HG02938 (cell line): ENCODE measurements at regions not wholly inside any gene's neighbourhood (a gene's known extent, or its start where the extent isn't known, plus 50 kb on each side); places are given as distances from the start of the nearest gene placed in this dataset.
"Not testable (repeated sequence)": the region's sequence is repeated elsewhere in the genome, so short reads cannot be mapped to it uniquely, and the experiment has no call there.

Source experiments
- ATAC-seq: cut with Tn5 transposase; IDR thresholded peaks from one replicate; pipeline ENCODE4 v1.9.1; 2021; ENCODE audit warnings: mild to moderate bottlenecking, moderate library complexity; ENCODE audit not compliant: unreplicated experiment

- no peak for ATAC-seq
These were observed 254.4 kb upstream of the GPR149 start for GRCh38 chr3:154684440-154684839.

- no peak for ATAC-seq
These were observed 254.0 kb upstream of the GPR149 start for GRCh38 chr3:154684021-154684420.

- no peak for ATAC-seq
These were observed 248.2 kb upstream of the GPR149 start for GRCh38 chr3:154678041-154678654.

GRCh38 chr3:154668835-154669234 is 238.8 kb upstream of the GPR149 start:
- ATAC-seq, result no peak

GRCh38 chr3:154668187-154668586 is 238.2 kb upstream of the GPR149 start:
- ATAC-seq, result no peak

- no peak for ATAC-seq
These were observed 236.6 kb upstream of the GPR149 start for GRCh38 chr3:154666542-154666941.

DNA sequence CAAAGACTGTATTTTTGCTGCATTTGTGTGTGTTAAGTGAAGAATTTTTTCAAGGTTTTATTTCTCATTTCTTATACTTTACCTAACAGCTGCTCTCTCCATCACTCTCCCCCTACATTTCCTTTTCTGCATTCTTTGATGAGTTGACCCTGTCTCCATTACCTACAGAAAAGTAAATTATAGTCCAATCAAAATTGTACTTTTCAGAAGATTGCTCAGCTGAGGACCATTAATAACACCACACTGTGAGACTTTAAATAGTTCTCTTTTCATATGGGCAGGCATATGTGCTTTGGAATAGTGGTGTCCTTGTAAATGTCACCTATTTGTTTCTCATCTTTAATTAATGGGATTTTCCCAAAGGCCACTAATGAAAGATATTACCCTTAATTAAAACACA is 234.7 kb upstream of the GPR149 start:
- ATAC-seq, result no peak

DNA sequence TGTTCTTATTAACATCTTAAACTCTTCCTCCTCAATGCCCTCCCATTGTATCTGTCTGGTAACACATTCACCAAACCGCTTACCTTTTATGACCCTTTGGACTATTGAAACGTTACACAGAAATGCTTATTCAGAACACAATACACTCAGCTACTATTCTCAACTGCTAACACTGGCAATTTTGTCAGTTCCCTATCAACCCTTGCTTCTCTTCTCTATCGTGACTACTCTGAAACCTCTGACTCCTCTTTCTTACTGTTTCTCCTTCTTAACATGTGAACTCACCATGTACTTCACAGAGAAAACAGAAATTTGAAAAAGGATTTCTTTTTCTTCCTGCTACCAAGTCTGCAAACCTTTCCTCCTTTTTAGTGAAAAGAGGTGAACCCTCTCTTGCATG is 232.9 kb upstream of the GPR149 start:
- ATAC-seq, result no peak

GRCh38 chr3:154660811-154661210 is 230.8 kb upstream of the GPR149 start:
- ATAC-seq, result no peak

GRCh38 chr3:154658000-154658399 is 228.0 kb upstream of the GPR149 start:
- ATAC-seq, result no peak

DNA sequence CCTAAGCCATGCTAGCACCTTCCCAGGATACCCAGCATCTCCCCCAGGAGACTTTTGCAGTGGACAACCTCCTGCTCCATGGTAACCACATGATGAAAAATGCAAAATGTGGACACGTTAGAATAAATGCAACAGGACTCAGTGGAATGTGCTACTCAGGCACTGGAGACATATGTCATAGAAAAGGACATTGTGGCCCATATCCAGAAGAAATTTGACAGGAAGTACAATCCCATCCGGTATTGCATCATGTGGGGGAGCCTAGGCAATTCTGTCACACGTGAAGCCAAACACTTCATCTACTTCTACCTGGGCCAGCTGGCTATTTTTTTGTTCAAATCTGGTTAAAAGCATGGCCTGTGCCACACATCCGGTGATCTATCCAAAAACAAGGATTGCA is 227.2 kb upstream of the GPR149 start:
- ATAC-seq, result no peak

DNA sequence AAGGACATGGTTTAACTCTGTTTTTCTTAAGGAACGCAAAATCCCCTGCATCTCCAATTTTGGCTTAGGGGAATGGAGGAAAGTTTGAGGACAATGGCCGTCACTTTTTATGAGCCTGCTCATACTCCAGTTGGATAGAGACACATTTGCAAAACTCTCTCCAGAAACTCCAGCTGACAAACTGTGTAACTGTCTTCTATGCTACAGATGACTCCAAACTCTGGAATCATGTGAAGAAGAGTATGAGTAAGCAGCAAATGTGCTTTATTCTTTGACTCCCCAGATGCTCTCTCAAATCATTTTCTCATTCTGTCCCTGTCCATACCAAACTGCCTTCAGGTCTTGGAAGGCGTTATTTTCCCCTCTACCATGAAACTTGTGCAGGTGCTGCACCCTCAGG is 226.5 kb upstream of the GPR149 start:
- ATAC-seq, result no peak

DNA sequence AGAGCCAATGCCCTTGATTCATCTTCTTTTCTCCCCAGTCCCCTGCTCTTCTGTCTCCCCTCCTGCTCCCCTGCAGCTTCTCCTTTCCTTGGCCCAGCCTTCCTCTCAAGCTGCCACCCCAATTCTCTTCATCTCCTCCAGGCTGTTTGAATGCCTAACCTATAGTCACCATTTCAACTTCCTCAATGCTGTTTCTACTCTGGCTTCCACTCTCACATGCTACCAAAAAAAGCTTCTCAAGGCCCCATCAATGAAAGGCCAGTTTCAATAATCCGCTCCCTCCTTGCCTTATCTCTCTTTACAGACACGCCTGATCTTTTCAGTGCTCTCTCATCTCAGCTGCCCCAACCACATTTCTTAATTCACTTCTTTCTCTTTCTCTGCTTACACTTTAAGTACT is 212.2 kb upstream of the GPR149 start:
- ATAC-seq, result no peak

DNA sequence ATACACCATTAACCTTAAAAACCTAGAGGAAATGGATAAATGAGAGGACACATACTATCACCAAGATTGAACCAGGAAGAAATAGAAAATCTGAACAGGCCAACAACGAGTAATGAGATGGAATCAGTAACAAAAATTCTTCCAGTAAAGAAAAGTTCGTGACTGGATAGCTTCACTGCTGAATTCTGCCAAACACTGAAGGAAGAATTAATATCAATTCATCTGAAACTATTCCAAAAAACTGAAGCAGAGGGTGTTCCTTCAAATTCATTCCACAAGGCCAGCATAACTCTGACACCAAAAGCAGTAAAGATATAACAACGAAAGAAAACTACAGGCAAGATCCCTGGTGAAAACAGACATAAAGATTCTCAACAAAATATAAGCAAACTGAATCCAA is 195.8 kb upstream of the GPR149 start:
- no peak for ATAC-seq

- not testable (repeated sequence) for ATAC-seq
These were observed 189.6 kb upstream of the GPR149 start for GRCh38 chr3:154619621-154620020.

GRCh38 chr3:154616298-154616697 is 186.3 kb upstream of the GPR149 start:
- no peak for ATAC-seq

DNA sequence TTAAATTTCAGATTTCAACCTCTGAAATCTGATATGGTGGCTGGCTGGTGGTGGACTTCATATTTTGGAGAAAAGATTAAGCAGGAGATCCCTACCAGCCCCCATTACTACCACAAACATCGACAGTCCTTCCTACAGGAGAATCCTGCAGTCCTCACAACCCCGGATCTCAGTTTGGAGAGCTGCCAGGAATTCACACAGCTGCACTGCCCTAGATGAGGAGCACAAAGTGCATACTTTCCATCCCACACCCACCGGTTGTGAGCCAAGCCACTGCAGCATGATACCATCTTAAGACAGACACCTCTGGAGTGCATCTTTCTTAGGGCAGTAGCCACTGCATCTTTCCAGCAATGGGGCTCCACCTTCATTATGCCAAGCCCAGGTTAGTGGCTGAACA is 185.5 kb upstream of the GPR149 start:
- no peak for ATAC-seq

GRCh38 chr3:154614601-154615000 is 184.6 kb upstream of the GPR149 start:
- ATAC-seq, result no peak

- no peak for ATAC-seq
These were observed 184.1 kb upstream of the GPR149 start for GRCh38 chr3:154614078-154614477.

GRCh38 chr3:154602241-154602640 is 172.3 kb upstream of the GPR149 start:
- ATAC-seq, result no peak

- no peak for ATAC-seq
These were observed 168.2 kb upstream of the GPR149 start for GRCh38 chr3:154598166-154598565.

DNA sequence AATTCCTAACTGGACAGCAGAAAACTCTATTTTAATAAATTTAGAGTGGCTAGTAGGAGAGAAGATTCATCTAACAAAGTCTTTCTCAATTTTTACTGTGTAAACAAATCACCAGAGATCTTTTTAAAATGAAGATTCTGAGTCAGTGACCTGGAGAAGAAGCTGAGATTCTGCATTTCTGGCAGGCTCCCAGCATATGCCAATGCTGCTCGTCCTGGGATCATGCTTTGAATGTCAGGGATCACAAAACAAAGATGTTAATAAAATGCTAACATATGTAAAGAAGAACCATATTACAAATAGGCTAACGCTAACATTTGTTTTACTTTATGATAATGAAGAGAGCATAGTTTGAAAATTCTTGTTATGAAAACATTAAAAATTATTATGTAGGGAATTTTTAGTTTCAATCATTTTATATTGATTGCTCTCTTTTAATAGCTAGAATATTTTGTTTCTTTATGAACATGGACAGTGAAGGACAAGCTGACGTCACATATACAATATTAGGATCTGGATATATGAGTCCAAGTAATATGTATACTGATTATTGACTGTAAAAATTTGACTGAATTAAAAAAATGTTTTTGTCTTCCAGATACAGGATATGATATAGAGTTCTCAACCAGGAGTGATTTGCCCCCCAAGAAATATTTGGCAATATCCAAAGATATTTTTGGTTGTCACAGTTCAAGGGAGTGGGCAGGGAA is 160.8 kb upstream of the GPR149 start:
- no peak for ATAC-seq

DNA sequence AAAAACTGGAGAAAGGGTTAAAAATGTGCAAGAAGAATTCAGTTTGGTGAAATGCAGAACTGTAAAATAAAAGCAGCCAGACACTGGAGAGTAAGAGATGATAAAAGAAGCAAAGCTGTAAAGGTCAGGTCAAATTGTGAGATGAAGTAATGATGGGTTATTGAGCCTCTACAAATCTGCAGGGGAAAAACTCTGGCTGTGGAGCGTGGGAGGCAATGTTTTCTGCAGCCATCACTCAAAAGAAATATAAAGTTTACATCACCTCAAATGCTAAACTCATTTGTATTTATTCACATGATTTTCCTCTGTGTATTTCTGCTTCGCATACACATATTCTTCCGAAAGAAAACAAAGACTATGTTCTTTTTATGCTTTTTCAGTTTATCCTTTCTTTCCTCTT is 158.8 kb upstream of the GPR149 start:
- ATAC-seq, result no peak
